SU-DHL-6 (cell line): ENCODE measurements at regions not wholly inside any gene's neighbourhood (a gene's known extent, or its start where the extent isn't known, plus 50 kb on each side); places are given as distances from the start of the nearest gene placed in this dataset.

ENCODE experiments used
- H2AFZ ChIP-seq: fragments of 200-600 bp; sonication (generic); 2 replicates; pipeline ENCODE4 v1.6.1; 2014; ENCODE audit warnings: low read depth, mild to moderate bottlenecking, moderate library complexity, mixed read lengths, antibody characterized with exemption, low read length; ENCODE audit not compliant: severe bottlenecking
- H3F3A ChIP-seq: fragments of 200-600 bp; shearing (Covaris generic); 2 replicates; pipeline ENCODE4 v1.6.0; 2016; ENCODE audit warnings: antibody characterized with exemption, mild to moderate bottlenecking; ENCODE audit not compliant: insufficient read depth
- H3K27ac ChIP-seq: fragments of 200-600 bp; sonication (generic); 2 replicates; pipeline ENCODE4 v1.5.1; 2016; ENCODE audit warnings: low read depth, mild to moderate bottlenecking, low read length, moderate library complexity, mixed read lengths
- H3K27me3 ChIP-seq: fragments of 200-600 bp; sonication (generic), shearing (Covaris generic); 2 replicates; pipeline ENCODE4 v1.6.0; 2014; ENCODE audit warnings: mild to moderate bottlenecking, low read length
- H3K36me3 ChIP-seq: fragments of 200-600 bp; sonication (generic); 2 replicates; pipeline ENCODE4 v1.6.1; 2014; ENCODE audit warnings: mild to moderate bottlenecking, low read length, mixed read lengths
- H3K4me2 ChIP-seq: fragments of 300-600, 200-600 bp; shearing (Covaris generic), sonication (generic); 2 replicates; pipeline ENCODE4 v1.6.0; 2014; ENCODE audit warnings: low read length, low read depth, mild to moderate bottlenecking; ENCODE audit not compliant: poor library complexity, severe bottlenecking
- H3K4me3 ChIP-seq: fragments of 200-600 bp; sonication (generic); 2 replicates; pipeline ENCODE4 v1.5.1; 2014; ENCODE audit warnings: antibody characterized with exemption, low read length, mild to moderate bottlenecking, mixed read lengths; ENCODE audit not compliant: insufficient read depth, poor library complexity, severe bottlenecking
- H3K79me2 ChIP-seq: fragments of 200-600 bp; sonication (generic); 2 replicates; pipeline ENCODE4 v1.6.1; 2014; ENCODE audit warnings: mild to moderate bottlenecking, low read length, moderate library complexity; ENCODE audit not compliant: insufficient read depth
- H3K9ac ChIP-seq: fragments of 200-600 bp; sonication (generic); 2 replicates; pipeline ENCODE4 v1.7.0; 2014; ENCODE audit warnings: mild to moderate bottlenecking, low read length
- H3K9me2 ChIP-seq: fragments of 200-600 bp; sonication (generic); replicated peaks from 2 replicates; pipeline ENCODE4 v1.6.1; 2014; ENCODE audit warnings: low read length; ENCODE audit not compliant: insufficient read depth
- H3K9me3 ChIP-seq: fragments of 200-600 bp; sonication (generic); 2 replicates; pipeline ENCODE4 v1.6.1; 2014; ENCODE audit warnings: low read length, mixed read lengths; ENCODE audit not compliant: insufficient read depth
- H4K20me1 ChIP-seq: fragments of 200-600 bp; sonication (generic); 2 replicates; pipeline ENCODE4 v1.6.1; 2014; ENCODE audit warnings: low read depth, mild to moderate bottlenecking, antibody characterized with exemption, low read length, moderate library complexity, mixed read lengths
- CTCF ChIP-seq: fragments of 200-600 bp; sonication (generic); IDR thresholded peaks from one replicate; pipeline ENCODE4 v1.5.1; 2017; ENCODE audit warnings: antibody characterized with exemption, mild to moderate bottlenecking, low read length, moderate library complexity; ENCODE audit not compliant: insufficient read depth, poor library complexity, severe bottlenecking
- EZH2phosphoT487 ChIP-seq: fragments of 200-600 bp; sonication (generic), shearing (Covaris generic); conservative IDR thresholded peaks from 2 replicates; pipeline ENCODE4 v1.6.1; 2018; ENCODE audit warnings: mild to moderate bottlenecking, antibody characterized with exemption, low read length, moderate library complexity, mixed read lengths

- Histone ChIP-seq H3K9ac (no peak overlapping the region), H3K79me2 (no peaks in the 10 kb centered on the region), H3K9me3 (no peaks in the 10 kb centered on the region), H3K9me2 (no peaks in the 10 kb centered on the region), H4K20me1 (no peaks in the 10 kb centered on the region), H3K4me3 (no peak overlapping the region), H3K27ac (no peak overlapping the region), H3K4me2 (no peak overlapping the region), H3K27me3 (no peaks in the 10 kb centered on the region), H3K36me3 (no peaks in the 10 kb centered on the region), H3F3A (no peaks in the 10 kb centered on the region), H2AFZ (no peak overlapping the region)
- TF ChIP-seq EZH2phosphoT487 (no peak), CTCF (no peak)
These were observed 1699.3 kb upstream of the TMEFF2 start for GRCh38 chr2:193894081-193894480.

DNA sequence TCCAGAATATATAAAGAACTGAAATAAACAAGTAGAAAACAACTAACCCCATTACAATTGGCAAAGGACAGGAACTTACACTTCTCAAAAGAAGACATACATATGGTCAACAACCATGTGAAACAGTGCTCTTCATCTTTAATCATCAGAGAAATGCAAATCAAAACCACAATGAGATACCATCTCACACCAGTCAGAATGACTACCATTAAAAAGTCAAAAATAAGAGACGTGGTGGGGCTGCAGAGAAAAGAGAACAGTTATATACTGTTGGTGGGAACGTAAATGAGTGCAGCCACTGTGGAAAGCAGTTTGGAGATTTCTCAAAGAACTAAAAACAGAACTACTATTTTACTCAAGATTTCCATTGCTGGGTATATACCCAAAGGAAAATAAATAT, 1696.3 kb upstream of the TMEFF2 start:
- Histone ChIP-seq H3K9ac (no peak overlapping the region), H3K9me3 (no peaks in the 10 kb centered on the region), H2AFZ (no peak overlapping the region), H4K20me1 (no peaks in the 10 kb centered on the region), H3K27ac (no peak overlapping the region), H3K27me3 (no peaks in the 10 kb centered on the region), H3F3A (no peaks in the 10 kb centered on the region), H3K4me2 (no peak overlapping the region), H3K79me2 (no peaks in the 10 kb centered on the region), H3K4me3 (no peak overlapping the region), H3K9me2 (no peaks in the 10 kb centered on the region), H3K36me3 (no peaks in the 10 kb centered on the region)
- TF ChIP-seq CTCF, result no peak
- TF ChIP-seq EZH2phosphoT487, result no peak

DNA sequence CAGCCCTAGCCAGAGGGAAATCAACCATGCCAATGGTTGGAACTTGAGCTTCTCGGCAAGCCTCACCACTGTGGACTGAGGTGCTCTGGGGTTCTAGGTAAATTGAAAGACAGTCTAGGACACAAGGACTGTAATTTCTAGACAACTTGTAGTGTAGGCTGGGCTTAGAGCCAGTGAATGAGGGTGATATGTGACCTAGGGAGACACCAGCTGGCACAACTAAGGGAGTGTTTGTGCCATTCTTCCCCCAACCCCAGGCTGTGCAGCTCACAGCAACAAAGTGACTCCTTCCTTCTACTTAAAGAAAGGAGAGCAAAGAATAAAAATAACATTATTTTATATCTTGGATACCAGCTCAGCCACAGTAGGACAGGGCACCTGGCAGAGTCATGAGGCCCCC, 1690.7 kb upstream of the TMEFF2 start:
- Histone ChIP-seq H4K20me1 (no peaks in the 10 kb centered on the region), H2AFZ (no peak overlapping the region), H3K4me3 (no peak overlapping the region), H3F3A (no peaks in the 10 kb centered on the region), H3K27ac (no peak overlapping the region), H3K9ac (no peak overlapping the region), H3K4me2 (no peak overlapping the region), H3K27me3 (no peaks in the 10 kb centered on the region), H3K9me2 (no peaks in the 10 kb centered on the region), H3K9me3 (no peaks in the 10 kb centered on the region), H3K79me2 (no peaks in the 10 kb centered on the region), H3K36me3 (no peaks in the 10 kb centered on the region)
- TF ChIP-seq CTCF, result no peak
- no peak for TF ChIP-seq EZH2phosphoT487

DNA sequence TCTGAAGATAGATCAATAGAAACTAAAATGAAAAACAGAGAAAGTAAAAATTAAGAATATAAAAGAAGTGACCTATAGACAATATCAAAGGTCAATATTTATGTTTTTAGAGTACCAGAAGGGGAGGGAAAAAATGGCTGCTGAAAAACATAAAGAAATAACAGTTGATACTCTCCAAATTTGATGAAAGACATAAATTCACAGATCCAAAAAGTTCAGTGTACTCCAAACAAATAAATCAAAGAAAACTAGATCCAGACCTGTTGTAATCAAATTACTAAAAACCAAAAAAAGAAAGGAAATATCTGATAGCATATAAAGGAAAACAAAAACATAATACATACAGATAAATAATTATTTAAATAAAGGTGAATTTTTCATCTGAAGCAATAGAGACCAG, 1689.1 kb upstream of the TMEFF2 start:
- Histone ChIP-seq H3K27ac (no peak overlapping the region), H3K9me3 (no peaks in the 10 kb centered on the region), H3K27me3 (no peaks in the 10 kb centered on the region), H3K79me2 (no peaks in the 10 kb centered on the region), H4K20me1 (no peaks in the 10 kb centered on the region), H3K9me2 (no peaks in the 10 kb centered on the region), H3K4me2 (no peak overlapping the region), H2AFZ (no peak overlapping the region), H3K9ac (no peak overlapping the region), H3K4me3 (no peak overlapping the region), H3K36me3 (no peaks in the 10 kb centered on the region), H3F3A (no peaks in the 10 kb centered on the region)
- TF ChIP-seq EZH2phosphoT487 (no peak), CTCF (no peak)
